Smooth muscle cell (in vitro differentiated cells): ENCODE measurements at regions not wholly inside any gene's neighbourhood (a gene's known extent, or its start where the extent isn't known, plus 50 kb on each side); places are given as distances from the start of the nearest gene placed in this dataset.
"Not testable (repeated sequence)": the region's sequence is repeated elsewhere in the genome, so short reads cannot be mapped to it uniquely, and the experiment has no call there.

Experiments
- DNase-seq: peaks from one replicate; lab custom pipeline; 2025; ENCODE audit not compliant: unreplicated experiment; lab: John Stamatoyannopoulos, UW
- H2AFZ ChIP-seq: fragments of 200-600 bp; sonication (generic); 2 replicates; pipeline ENCODE4 v1.6.0; 2016; ENCODE audit warnings: antibody characterized with exemption, low read depth, mild to moderate bottlenecking
- H3F3A ChIP-seq: fragments of 200-600 bp; sonication (generic); 2 replicates; pipeline ENCODE4 v1.6.0; 2017; ENCODE audit warnings: antibody characterized with exemption, low read depth
- H3K27ac ChIP-seq: fragments of 200-600 bp; sonication (generic); 2 replicates; pipeline ENCODE4 v1.5.1; 2016; ENCODE audit warnings: low read depth, mild to moderate bottlenecking
- H3K27me3 ChIP-seq: fragments of 200-600 bp; sonication (generic); 2 replicates; pipeline ENCODE4 v1.6.1; 2016; ENCODE audit warnings: low read depth, mild to moderate bottlenecking
- H3K36me3 ChIP-seq: fragments of 200-600 bp; sonication (generic); 2 replicates; pipeline ENCODE4 v1.5.1; 2016; ENCODE audit warnings: low read depth
- H3K4me1 ChIP-seq: fragments of 200-600 bp; sonication (generic); 2 replicates; pipeline ENCODE4 v1.5.1; 2016; ENCODE audit warnings: low read depth
- H3K4me2 ChIP-seq: fragments of 200-600 bp; sonication (generic); 2 replicates; pipeline ENCODE4 v1.6.0; 2016; ENCODE audit warnings: mild to moderate bottlenecking
- H3K4me3 ChIP-seq: fragments of 200-600 bp; sonication (generic); 2 replicates; pipeline ENCODE4 v1.5.1; 2016; ENCODE audit warnings: mild to moderate bottlenecking
- H3K79me2 ChIP-seq: fragments of 200-600 bp; sonication (generic); 2 replicates; pipeline ENCODE4 v1.6.0; 2016; ENCODE audit warnings: low read depth, mild to moderate bottlenecking
- H3K9ac ChIP-seq: fragments of 200-600 bp; sonication (generic); 2 replicates; pipeline ENCODE4 v1.6.0; 2016; ENCODE audit warnings: low read depth
- H3K9me3 ChIP-seq: fragments of 200-600 bp; sonication (generic); replicated peaks from 2 replicates; pipeline ENCODE4 v1.5.1; 2016; ENCODE audit warnings: low read depth
- H4K20me1 ChIP-seq: fragments of 200-600 bp; sonication (generic); 2 replicates; pipeline ENCODE4 v1.6.0; 2016; ENCODE audit warnings: low read depth
- WGBS: methylation state at CpG from one replicate; pipeline ENCODE4 v1.1.7; 2016; ENCODE audit warnings: low lambda C conversion rate; 5-methylcytosine and 5-hydroxymethylcytosine counted together
- TF ChIP-seq, protein P1 (sequence below): fragments of 200-600 bp; sonication (generic); IDR thresholded peaks from 2 replicates; pipeline ENCODE4 v1.5.1; 2017; ENCODE audit warnings: borderline replicate concordance, mild to moderate bottlenecking, antibody characterized with exemption; ENCODE audit not compliant: insufficient read depth, poor library complexity, severe bottlenecking

DNA sequence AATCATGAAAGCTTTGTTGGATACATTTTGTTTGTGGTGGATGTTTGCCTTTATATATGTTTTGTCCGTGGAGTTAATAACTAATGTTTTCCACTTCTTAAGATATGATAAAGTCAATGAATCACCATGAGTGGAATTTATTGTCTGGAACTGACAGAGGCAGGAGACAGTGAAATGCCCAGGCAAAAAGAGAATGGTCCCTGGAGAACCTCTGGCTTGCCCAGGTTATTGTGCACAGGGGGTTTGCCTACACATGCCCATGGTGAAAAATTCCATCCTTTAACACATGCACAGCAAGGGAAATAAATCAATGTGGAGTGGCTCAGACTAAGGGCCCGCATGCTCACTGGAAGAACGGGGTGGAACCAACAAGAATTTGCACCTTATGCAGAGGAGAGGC, 964.3 kb upstream of the GRIA3 start:
- H3K27ac ChIP-seq = no peak overlapping the region
- no peak overlapping the region for H3K4me2 ChIP-seq
- WGBS = 66% methylated on average over 3 of the region's 3 CpGs
- no peaks in the 10 kb centered on the region for H3K79me2 ChIP-seq
- no peak overlapping the region for H3K9ac ChIP-seq
- no peaks in the 10 kb centered on the region for H3F3A ChIP-seq
- peaks cover 24% of the 10 kb centered on the region for H3K4me1 ChIP-seq
- DNase-seq = no peak
- no peaks in the 10 kb centered on the region for H4K20me1 ChIP-seq
- TF ChIP-seq, protein P1, sequence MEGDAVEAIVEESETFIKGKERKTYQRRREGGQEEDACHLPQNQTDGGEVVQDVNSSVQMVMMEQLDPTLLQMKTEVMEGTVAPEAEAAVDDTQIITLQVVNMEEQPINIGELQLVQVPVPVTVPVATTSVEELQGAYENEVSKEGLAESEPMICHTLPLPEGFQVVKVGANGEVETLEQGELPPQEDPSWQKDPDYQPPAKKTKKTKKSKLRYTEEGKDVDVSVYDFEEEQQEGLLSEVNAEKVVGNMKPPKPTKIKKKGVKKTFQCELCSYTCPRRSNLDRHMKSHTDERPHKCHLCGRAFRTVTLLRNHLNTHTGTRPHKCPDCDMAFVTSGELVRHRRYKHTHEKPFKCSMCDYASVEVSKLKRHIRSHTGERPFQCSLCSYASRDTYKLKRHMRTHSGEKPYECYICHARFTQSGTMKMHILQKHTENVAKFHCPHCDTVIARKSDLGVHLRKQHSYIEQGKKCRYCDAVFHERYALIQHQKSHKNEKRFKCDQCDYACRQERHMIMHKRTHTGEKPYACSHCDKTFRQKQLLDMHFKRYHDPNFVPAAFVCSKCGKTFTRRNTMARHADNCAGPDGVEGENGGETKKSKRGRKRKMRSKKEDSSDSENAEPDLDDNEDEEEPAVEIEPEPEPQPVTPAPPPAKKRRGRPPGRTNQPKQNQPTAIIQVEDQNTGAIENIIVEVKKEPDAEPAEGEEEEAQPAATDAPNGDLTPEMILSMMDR = no peak
- peaks cover 25% of the 10 kb centered on the region for H3K27me3 ChIP-seq
- no peaks in the 10 kb centered on the region for H3K36me3 ChIP-seq
- H3K9me3 ChIP-seq = no peaks in the 10 kb centered on the region
- no peak overlapping the region for H3K4me3 ChIP-seq
- no peak overlapping the region for H2AFZ ChIP-seq

DNA sequence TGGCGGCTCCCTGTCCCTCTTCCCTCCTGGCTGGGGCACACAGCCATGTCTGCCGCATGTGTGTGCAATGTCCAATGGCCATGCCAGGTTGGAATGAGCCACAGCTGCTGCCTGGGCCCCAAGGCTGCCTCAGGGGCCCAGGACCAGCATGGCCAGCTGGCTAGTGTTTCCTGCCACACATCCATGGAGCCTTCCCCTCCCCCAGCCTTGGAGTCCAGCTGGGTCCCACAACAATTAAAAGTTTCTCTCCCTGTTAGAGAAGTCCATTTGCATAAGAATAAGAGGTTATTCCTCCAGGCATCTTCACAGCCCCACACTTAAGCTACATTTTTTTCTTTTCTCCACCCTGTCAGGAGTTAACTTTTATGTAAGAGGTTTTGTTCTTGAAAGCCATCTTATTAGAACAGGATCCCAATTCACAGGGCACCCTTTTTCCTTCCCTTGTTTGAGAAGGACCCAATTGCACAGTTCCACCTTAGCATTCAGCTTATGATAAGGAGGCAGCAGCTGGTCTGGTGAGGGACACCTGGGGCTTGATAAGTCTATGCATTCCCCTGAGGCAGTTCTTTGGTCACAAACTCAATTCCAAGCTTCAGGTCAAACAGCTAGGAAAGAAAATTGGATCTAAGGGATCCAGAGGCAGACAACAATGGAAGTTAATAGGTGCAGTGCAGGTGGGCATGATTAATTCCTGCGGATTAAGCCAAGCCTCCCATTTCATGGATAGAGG, 963.3 kb upstream of the GRIA3 start:
- no peaks in the 10 kb centered on the region for H4K20me1 ChIP-seq
- no peak overlapping the region for H2AFZ ChIP-seq
- DNase-seq = no peak
- H3K4me2 ChIP-seq = no peak overlapping the region
- H3K36me3 ChIP-seq = no peaks in the 10 kb centered on the region
- no peak overlapping the region for H3K4me3 ChIP-seq
- no peak overlapping the region for H3K9ac ChIP-seq
- H3K27me3 ChIP-seq = peaks cover 25% of the 10 kb centered on the region
- peaks cover 24% of the 10 kb centered on the region for H3K4me1 ChIP-seq
- H3K27ac ChIP-seq = no peak overlapping the region
- H3K79me2 ChIP-seq = no peaks in the 10 kb centered on the region
- H3F3A ChIP-seq = no peaks in the 10 kb centered on the region
- WGBS = 35% methylated on average over 3 of the region's 3 CpGs
- TF ChIP-seq, protein P1 = no peak
- H3K9me3 ChIP-seq = no peaks in the 10 kb centered on the region

DNA sequence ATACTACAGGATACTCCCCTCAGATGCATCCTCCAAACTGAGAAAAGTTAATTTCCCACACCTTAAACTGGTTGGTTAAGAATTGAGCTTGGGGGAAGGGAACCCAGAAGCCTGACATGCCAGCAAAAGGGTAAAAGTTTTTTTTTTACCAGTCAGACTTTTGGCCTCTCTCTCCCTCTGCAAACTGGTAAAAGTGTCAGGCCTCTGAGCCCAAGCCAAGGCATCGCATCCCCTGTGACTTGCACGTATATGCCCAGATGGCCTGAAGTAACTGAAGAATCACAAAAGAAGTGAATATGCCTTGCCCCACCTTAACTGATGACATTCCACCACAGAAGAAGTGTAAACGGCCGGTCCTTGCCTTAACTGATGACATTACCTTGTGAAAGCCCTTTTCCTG, 962.3 kb upstream of the GRIA3 start:
- not testable (repeated sequence) for H3K79me2 ChIP-seq, H3K9me3 ChIP-seq, H3K9ac ChIP-seq, DNase-seq, H4K20me1 ChIP-seq, H2AFZ ChIP-seq, H3K4me3 ChIP-seq, H3K36me3 ChIP-seq, H3K27ac ChIP-seq, H3F3A ChIP-seq, H3K4me2 ChIP-seq
- Histone ChIP-seq H3K4me1 (peaks cover 24% of the 10 kb centered on the region), H3K27me3 (peaks cover 25% of the 10 kb centered on the region)
- WGBS = 24% methylated on average over 3 of the region's 4 CpGs

DNA sequence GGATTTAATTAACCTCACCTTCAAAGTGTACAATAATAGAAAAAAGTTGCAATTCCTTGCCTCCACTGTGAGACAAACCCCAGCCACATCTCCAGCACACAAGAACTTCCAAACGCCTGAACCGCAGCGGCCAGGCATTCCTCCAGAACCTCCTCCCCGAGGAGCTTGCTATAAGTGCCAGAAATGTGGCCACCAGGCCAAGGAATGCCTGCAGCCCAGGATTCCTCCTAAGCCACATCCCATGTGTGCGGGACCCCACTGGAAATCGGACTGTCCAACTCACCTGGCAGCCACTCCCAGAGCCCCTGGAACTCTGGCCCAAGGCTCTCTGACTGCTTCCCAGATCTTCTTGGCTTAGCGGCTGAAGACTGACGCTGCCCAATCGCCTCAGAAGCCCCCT, 959.9 kb upstream of the GRIA3 start:
- not testable (repeated sequence) for H3K4me2 ChIP-seq, H3K79me2 ChIP-seq, DNase-seq, H3K9me3 ChIP-seq, H2AFZ ChIP-seq, H3K4me3 ChIP-seq, H3K9ac ChIP-seq, H3K36me3 ChIP-seq, H3K27ac ChIP-seq, H4K20me1 ChIP-seq, H3F3A ChIP-seq
- peaks cover 24% of the 10 kb centered on the region for H3K4me1 ChIP-seq
- WGBS = 17% methylated on average over 9 of the region's 9 CpGs
- H3K27me3 ChIP-seq = peaks cover 25% of the 10 kb centered on the region

DNA sequence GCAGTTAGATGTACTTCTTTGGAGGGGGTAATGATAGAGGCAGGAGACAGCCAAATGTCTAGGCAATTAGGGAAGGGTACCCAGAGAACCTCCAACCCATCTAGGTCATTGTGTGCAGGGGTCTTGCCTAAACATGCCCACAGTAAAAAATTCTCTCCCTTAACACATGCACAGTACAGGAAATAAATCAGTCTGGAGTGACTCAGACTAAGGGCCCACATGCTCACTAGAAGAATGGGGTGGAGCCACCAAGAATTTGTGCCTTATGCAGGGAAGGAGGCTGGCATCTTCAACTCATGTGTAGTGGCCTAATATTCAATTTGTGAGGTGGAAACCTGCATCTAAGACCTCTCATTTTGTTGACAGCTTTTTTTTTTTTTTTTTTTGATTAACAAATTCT, 945.3 kb upstream of the GRIA3 start:
- no peak overlapping the region for H3K4me2 ChIP-seq
- H4K20me1 ChIP-seq = no peaks in the 10 kb centered on the region
- no peaks in the 10 kb centered on the region for H3K27me3 ChIP-seq
- H3K79me2 ChIP-seq = no peaks in the 10 kb centered on the region
- H3K4me1 ChIP-seq = no peaks in the 10 kb centered on the region
- H3K9me3 ChIP-seq = no peaks in the 10 kb centered on the region
- peak overlapping the region; percentile 80 for H3K27ac ChIP-seq
- no peaks in the 10 kb centered on the region for H3F3A ChIP-seq
- H3K4me3 ChIP-seq = no peak overlapping the region
- no peaks in the 10 kb centered on the region for H3K36me3 ChIP-seq
- TF ChIP-seq, protein P1 = no peak
- peak overlapping the region; percentile 39 for H3K9ac ChIP-seq
- peak overlapping the region; percentile 73 for H2AFZ ChIP-seq
- no peak for DNase-seq
